LNCAP (cell line): ENCODE measurements at regions not wholly inside any gene's neighbourhood (a gene's known extent, or its start where the extent isn't known, plus 50 kb on each side); places are given as distances from the start of the nearest gene placed in this dataset.

Source experiments
- CTCF ChIP-seq: fragments of 450-650 bp; IDR thresholded peaks from 2 replicates; pipeline ENCODE4 v1.5.1; 2017; ENCODE audit warnings: mild to moderate bottlenecking

- no peak for TF ChIP-seq CTCF
Measured at GRCh38 chr4:62526671-62527070, 1326.5 kb downstream of the ADGRL3 start.

- no peak for TF ChIP-seq CTCF
Measured at GRCh38 chr4:62523256-62523655, 1323.1 kb downstream of the ADGRL3 start.

GRCh38 chr4:62522273-62522672, 1322.1 kb downstream of the ADGRL3 start:
- no peak for TF ChIP-seq CTCF

- no peak for TF ChIP-seq CTCF
Measured at GRCh38 chr4:62517716-62518115, 1317.6 kb downstream of the ADGRL3 start.

- TF ChIP-seq CTCF, result no peak
Measured at GRCh38 chr4:62513306-62513705, 1313.2 kb downstream of the ADGRL3 start.

GRCh38 chr4:62512271-62512670, 1312.1 kb downstream of the ADGRL3 start:
- TF ChIP-seq CTCF, result no peak

- no peak for TF ChIP-seq CTCF
Measured at GRCh38 chr4:62510228-62510627, 1310.1 kb downstream of the ADGRL3 start.

GRCh38 chr4:62500296-62500695, 1300.2 kb downstream of the ADGRL3 start:
- no peak for TF ChIP-seq CTCF
